NCI-H2107 treated with DMSO at 0.1 percent for 48 hours (cell line): ENCODE measurements at regions not wholly inside any gene's neighbourhood (a gene's known extent, or its start where the extent isn't known, plus 50 kb on each side); places are given as distances from the start of the nearest gene placed in this dataset.
"Not testable (repeated sequence)": the region's sequence is repeated elsewhere in the genome, so short reads cannot be mapped to it uniquely, and the experiment has no call there.

ENCODE experiments used
- DNase-seq: peaks from one replicate; lab custom pipeline; 2025; ENCODE audit not compliant: unreplicated experiment; lab: John Stamatoyannopoulos, UW

GRCh38 chr14:98195256-98195655, 1076.7 kb downstream of the BCL11B start:
- no peak for DNase-seq

- no peak for DNase-seq
These were observed 1074.1 kb downstream of the BCL11B start for GRCh38 chr14:98197933-98198332.

GRCh38 chr14:98198385-98198784, 1073.6 kb downstream of the BCL11B start:
- peak; percentile 81 for DNase-seq

GRCh38 chr14:98200601-98201000, 1071.4 kb downstream of the BCL11B start:
- DNase-seq, result peak; percentile 64

- no peak for DNase-seq
These were observed 1068.6 kb downstream of the BCL11B start for GRCh38 chr14:98203421-98203820.

GRCh38 chr14:98204139-98204538, 1067.9 kb downstream of the BCL11B start:
- DNase-seq, result no peak

GRCh38 chr14:98207415-98207814, 1064.6 kb downstream of the BCL11B start:
- DNase-seq, result no peak

- DNase-seq, result no peak
These were observed 1063.8 kb downstream of the BCL11B start for GRCh38 chr14:98208211-98208611.

- no peak for DNase-seq
These were observed 1063.1 kb downstream of the BCL11B start for GRCh38 chr14:98208943-98209342.

GRCh38 chr14:98210045-98210672, 1061.8 kb downstream of the BCL11B start:
- no peak for DNase-seq

GRCh38 chr14:98217530-98217929, 1054.5 kb downstream of the BCL11B start:
- DNase-seq, result no peak

GRCh38 chr14:98218218-98218617, 1053.8 kb downstream of the BCL11B start:
- no peak for DNase-seq

GRCh38 chr14:98219638-98220037, 1052.4 kb downstream of the BCL11B start:
- DNase-seq, result no peak

GRCh38 chr14:98223106-98223505, 1048.9 kb downstream of the BCL11B start:
- no peak for DNase-seq

- DNase-seq, result not testable (repeated sequence)
These were observed 1048.3 kb downstream of the BCL11B start for GRCh38 chr14:98223710-98224109.

GRCh38 chr14:98226411-98226810, 1045.6 kb downstream of the BCL11B start:
- no peak for DNase-seq

- no peak for DNase-seq
These were observed 1044.8 kb downstream of the BCL11B start for GRCh38 chr14:98227000-98227726.

- no peak for DNase-seq
These were observed 1044.3 kb downstream of the BCL11B start for GRCh38 chr14:98227727-98228111.

- DNase-seq, result no peak
These were observed 1042.2 kb downstream of the BCL11B start for GRCh38 chr14:98229656-98230366.

GRCh38 chr14:98230411-98230810, 1041.6 kb downstream of the BCL11B start:
- DNase-seq, result no peak

- DNase-seq, result no peak
These were observed 1040.8 kb downstream of the BCL11B start for GRCh38 chr14:98231210-98231609.

GRCh38 chr14:98233656-98234055, 1038.3 kb downstream of the BCL11B start:
- no peak for DNase-seq
